Ovary (tissue), 3 donors: ENCODE measurements at regions not wholly inside any gene's neighbourhood (a gene's known extent, or its start where the extent isn't known, plus 50 kb on each side); places are given as distances from the start of the nearest gene placed in this dataset.

ENCODE experiments used
- CTCF ChIP-seq, 3 donors: fragments of 450-650 bp in 2 of 3; fragments of 200-600 bp in 1 of 3; IDR thresholded peaks; one replicate each; pipeline versions ENCODE4 v1.5.1 to v1.8.0; 2016 to 2022; ENCODE audit warnings: antibody characterized with exemption in 3 of 3, mild to moderate bottlenecking in 1 of 3
- EP300 ChIP-seq: sonication (generic); formaldehyde crosslinking; IDR thresholded peaks from one replicate; pipeline ENCODE4 v1.6.1; 2017; ENCODE audit warnings: antibody characterized with exemption
- POLR2A ChIP-seq: fragments of 450-650 bp; IDR thresholded peaks from one replicate; pipeline ENCODE4 v1.6.1; 2017; ENCODE audit warnings: antibody characterized with exemption, mild to moderate bottlenecking, moderate library complexity
- donor health status: DM: no; HTN: no; CAD: no.

DNA sequence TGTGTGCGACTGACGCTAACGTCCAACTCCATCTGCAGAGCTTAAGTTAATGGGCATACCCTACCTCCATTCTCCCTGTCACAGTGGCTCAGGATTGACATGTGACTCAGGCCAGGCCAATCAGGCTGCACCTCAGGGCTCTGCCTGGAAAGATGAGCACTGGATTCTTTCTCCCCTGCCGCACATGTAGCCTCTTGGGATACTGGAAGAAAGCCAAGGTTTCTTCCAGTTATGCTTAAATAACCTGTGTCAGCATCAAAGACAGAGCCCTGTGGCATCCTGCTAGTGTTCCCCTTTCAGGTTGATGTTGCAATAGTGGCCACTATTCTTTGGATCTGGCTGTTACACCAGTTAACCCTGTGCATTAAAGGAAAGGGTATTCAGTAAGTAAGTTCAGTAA lies 55.0 kb upstream of the SYT6 start:
- TF ChIP-seq CTCF (IDR thresholded peaks at IDR 0.05) (no peak), POLR2A (no peak), EP300 (no peak)
